ENCODE measurements at regions not wholly inside any gene's neighbourhood (a gene's known extent, or its start where the extent isn't known, plus 50 kb on each side); places are given as distances from the start of the nearest gene placed in this dataset.

- POLR2A ChIA-PET, result interaction anchor here (0.6 kb wide), 1 partner anchor 878 kb away, joined by 5 read pairs; no protein-coding TSS in a partner anchor
- Mint-ChIP-seq H3K4me3 (no peak overlapping the region), H3K27me3 (ENCODE audit: low read depth) (no peaks in the 10 kb centered on the region), H3K4me1 (peaks cover 14% of the 10 kb centered on the region), H3K9me3 (peaks cover 3% of the 10 kb centered on the region; the same call in 1 of the 2 replicates), H3K27ac (no peak overlapping the region), H3K36me3 (no peaks in the 10 kb centered on the region)
- ATAC-seq, result no peak
- DNase-seq (ENCODE audit: low spot score), result no peak
- CTCF ChIA-PET, result no interaction called here
- TF ChIP-seq PRDM15 (CRISPR knock-in tag; IDR thresholded peaks at IDR 0.05) (no peak), NFE2L1 (CRISPR knock-in tag; IDR thresholded peaks at IDR 0.05) (no peak), ZNF416 (CRISPR knock-in tag; IDR thresholded peaks at IDR 0.05) (no peak), CREB1 (CRISPR knock-in tag; IDR thresholded peaks at IDR 0.05) (no peak), NFATC4 (CRISPR knock-in tag; IDR thresholded peaks at IDR 0.05) (no peak), TEAD4 (CRISPR knock-in tag; IDR thresholded peaks at IDR 0.05) (no peak)
- TF ChIP-seq, protein P1, sequence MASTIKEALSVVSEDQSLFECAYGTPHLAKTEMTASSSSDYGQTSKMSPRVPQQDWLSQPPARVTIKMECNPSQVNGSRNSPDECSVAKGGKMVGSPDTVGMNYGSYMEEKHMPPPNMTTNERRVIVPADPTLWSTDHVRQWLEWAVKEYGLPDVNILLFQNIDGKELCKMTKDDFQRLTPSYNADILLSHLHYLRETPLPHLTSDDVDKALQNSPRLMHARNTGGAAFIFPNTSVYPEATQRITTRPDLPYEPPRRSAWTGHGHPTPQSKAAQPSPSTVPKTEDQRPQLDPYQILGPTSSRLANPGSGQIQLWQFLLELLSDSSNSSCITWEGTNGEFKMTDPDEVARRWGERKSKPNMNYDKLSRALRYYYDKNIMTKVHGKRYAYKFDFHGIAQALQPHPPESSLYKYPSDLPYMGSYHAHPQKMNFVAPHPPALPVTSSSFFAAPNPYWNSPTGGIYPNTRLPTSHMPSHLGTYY (CRISPR knock-in tag; IDR thresholded peaks at IDR 0.05), result no peak
These were observed 458.1 kb upstream of the ARGLU1 start for GRCh38 chr13:107025991-107026390.

DNA sequence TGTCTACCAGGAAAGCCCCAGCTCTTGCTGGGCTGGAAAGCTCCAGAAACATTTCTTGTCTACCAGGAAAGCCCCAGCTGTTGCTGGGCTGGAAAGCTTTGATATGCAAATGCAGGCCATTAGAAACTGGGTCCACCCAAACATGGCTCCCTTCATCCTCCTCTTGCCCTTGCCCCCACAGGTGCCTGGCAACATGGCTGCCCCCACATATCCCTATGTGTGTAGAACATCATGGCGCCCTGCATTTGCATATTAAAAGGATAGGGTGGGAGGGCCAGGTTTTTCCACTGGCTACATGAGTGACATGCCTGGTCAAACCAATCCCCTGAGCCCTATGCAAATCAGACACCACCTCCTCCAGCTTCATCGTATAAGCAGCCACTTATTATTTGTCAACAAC is 455.4 kb upstream of the ARGLU1 start:
- POLR2A ChIA-PET, result no interaction called here
- TF ChIP-seq ZNF423 (CRISPR knock-in tag; IDR thresholded peaks at IDR 0.05), result no peak
- peak; percentile 69; the same call in 1 of the 2 replicates for TF ChIP-seq ZNF396 (CRISPR knock-in tag; IDR thresholded peaks at IDR 0.05; ENCODE audit: borderline replicate concordance)
- ATAC-seq (peak; percentile 52; the same call in 1 of the 2 replicates), DNase-seq (ENCODE audit: low spot score) (no peak)
- Mint-ChIP-seq H3K4me3 (no peak overlapping the region), H3K9me3 (peaks cover 3% of the 10 kb centered on the region; the same call in 1 of the 2 replicates), H3K36me3 (no peaks in the 10 kb centered on the region), H3K27ac (no peak overlapping the region), H3K4me1 (peaks cover 14% of the 10 kb centered on the region), H3K27me3 (ENCODE audit: low read depth) (no peaks in the 10 kb centered on the region)
- CTCF ChIA-PET, result no interaction called here

DNA sequence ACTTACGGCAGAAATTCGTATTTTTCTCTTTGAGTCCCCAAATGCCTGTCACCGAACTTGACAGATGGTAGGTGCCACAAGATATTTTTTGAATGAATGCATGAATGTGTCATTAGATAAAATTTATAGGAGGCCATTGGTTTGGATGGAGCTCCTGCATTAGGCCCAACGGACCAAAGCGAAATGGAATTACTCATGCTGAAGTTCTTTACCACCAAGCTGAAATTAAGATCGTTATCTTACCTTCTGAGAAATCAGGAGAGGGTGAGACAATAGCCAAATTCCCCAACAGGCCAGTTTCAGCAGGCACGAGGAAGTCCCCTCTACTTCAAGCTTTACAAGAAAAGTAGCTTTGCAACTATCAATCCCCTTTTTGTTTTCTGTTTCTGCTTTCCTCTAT is 452.5 kb upstream of the ARGLU1 start:
- ChIA-PET CTCF (interaction anchor here (1.1 kb wide), 1 partner anchor 183 kb away, joined by 3 read pairs; no protein-coding TSS in a partner anchor), POLR2A (no interaction called here)
- peaks cover 6% of the 10 kb centered on the region; the same call in 1 of the 2 replicates for H3K9me3 Mint-ChIP-seq
- no peaks in the 10 kb centered on the region for H3K27me3 Mint-ChIP-seq (ENCODE audit: low read depth)
- DNase-seq (ENCODE audit: low spot score) (no peak), ATAC-seq (no peak)
- peaks cover 14% of the 10 kb centered on the region for H3K4me1 Mint-ChIP-seq
- no peak overlapping the region for H3K4me3 Mint-ChIP-seq
- H3K36me3 Mint-ChIP-seq, result no peaks in the 10 kb centered on the region
- H3K27ac Mint-ChIP-seq, result no peak overlapping the region
- TF ChIP-seq, protein P2, sequence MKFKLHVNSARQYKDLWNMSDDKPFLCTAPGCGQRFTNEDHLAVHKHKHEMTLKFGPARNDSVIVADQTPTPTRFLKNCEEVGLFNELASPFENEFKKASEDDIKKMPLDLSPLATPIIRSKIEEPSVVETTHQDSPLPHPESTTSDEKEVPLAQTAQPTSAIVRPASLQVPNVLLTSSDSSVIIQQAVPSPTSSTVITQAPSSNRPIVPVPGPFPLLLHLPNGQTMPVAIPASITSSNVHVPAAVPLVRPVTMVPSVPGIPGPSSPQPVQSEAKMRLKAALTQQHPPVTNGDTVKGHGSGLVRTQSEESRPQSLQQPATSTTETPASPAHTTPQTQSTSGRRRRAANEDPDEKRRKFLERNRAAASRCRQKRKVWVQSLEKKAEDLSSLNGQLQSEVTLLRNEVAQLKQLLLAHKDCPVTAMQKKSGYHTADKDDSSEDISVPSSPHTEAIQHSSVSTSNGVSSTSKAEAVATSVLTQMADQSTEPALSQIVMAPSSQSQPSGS (CRISPR knock-in tag; IDR thresholded peaks at IDR 0.05; ENCODE audit: borderline replicate concordance, low read depth), result no peak
- no peak for TF ChIP-seq KAT7 (CRISPR knock-in tag; IDR thresholded peaks at IDR 0.05; ENCODE audit: borderline replicate concordance)
- no peak for TF ChIP-seq TEAD4 (CRISPR knock-in tag; IDR thresholded peaks at IDR 0.05)
- TF ChIP-seq ZNF671 (CRISPR knock-in tag; IDR thresholded peaks at IDR 0.05), result no peak
- TF ChIP-seq, protein P3, sequence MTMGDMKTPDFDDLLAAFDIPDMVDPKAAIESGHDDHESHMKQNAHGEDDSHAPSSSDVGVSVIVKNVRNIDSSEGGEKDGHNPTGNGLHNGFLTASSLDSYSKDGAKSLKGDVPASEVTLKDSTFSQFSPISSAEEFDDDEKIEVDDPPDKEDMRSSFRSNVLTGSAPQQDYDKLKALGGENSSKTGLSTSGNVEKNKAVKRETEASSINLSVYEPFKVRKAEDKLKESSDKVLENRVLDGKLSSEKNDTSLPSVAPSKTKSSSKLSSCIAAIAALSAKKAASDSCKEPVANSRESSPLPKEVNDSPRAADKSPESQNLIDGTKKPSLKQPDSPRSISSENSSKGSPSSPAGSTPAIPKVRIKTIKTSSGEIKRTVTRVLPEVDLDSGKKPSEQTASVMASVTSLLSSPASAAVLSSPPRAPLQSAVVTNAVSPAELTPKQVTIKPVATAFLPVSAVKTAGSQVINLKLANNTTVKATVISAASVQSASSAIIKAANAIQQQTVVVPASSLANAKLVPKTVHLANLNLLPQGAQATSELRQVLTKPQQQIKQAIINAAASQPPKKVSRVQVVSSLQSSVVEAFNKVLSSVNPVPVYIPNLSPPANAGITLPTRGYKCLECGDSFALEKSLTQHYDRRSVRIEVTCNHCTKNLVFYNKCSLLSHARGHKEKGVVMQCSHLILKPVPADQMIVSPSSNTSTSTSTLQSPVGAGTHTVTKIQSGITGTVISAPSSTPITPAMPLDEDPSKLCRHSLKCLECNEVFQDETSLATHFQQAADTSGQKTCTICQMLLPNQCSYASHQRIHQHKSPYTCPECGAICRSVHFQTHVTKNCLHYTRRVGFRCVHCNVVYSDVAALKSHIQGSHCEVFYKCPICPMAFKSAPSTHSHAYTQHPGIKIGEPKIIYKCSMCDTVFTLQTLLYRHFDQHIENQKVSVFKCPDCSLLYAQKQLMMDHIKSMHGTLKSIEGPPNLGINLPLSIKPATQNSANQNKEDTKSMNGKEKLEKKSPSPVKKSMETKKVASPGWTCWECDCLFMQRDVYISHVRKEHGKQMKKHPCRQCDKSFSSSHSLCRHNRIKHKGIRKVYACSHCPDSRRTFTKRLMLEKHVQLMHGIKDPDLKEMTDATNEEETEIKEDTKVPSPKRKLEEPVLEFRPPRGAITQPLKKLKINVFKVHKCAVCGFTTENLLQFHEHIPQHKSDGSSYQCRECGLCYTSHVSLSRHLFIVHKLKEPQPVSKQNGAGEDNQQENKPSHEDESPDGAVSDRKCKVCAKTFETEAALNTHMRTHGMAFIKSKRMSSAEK (CRISPR knock-in tag; IDR thresholded peaks at IDR 0.05; ENCODE audit: borderline replicate concordance), result no peak
- no peak for TF ChIP-seq AFF4 (CRISPR knock-in tag; IDR thresholded peaks at IDR 0.05; ENCODE audit: borderline replicate concordance)
- TF ChIP-seq ZNF232 (CRISPR knock-in tag; IDR thresholded peaks at IDR 0.05), result no peak
- TF ChIP-seq JAZF1 (CRISPR knock-in tag; IDR thresholded peaks at IDR 0.05), result no peak
- no peak for TF ChIP-seq GTF2I (CRISPR knock-in tag; conservative IDR thresholded peaks at IDR 0.05)
